Activated naive CD4-positive, alpha-beta T cell treated with anti-CD3 and anti-CD28 coated beads for 36 hours (primary cell): ENCODE measurements at regions not wholly inside any gene's neighbourhood (a gene's known extent, or its start where the extent isn't known, plus 50 kb on each side); places are given as distances from the start of the nearest gene placed in this dataset.
"Not testable (repeated sequence)": the region's sequence is repeated elsewhere in the genome, so short reads cannot be mapped to it uniquely, and the experiment has no call there.

ENCODE experiments used
- CTCF ChIA-PET: fragments of 350-600 bp; sonication (Branson Sonifier 250); formaldehyde crosslinking; loops from one replicate; lab custom pipeline; 2021; ENCODE audit warnings: antibody characterized with exemption; lab: Charles Lee
- DNase-seq: peaks from one replicate; pipeline ENCODE4 v3.0.0-alpha.2; 2020
- H3K27ac Mint-ChIP-seq: one replicate; pipeline ENCODE4 v1.8.0; 2021; ENCODE audit warnings: mild to moderate bottlenecking, mixed read lengths
- H3K27me3 Mint-ChIP-seq: one replicate; pipeline ENCODE4 v1.8.0; 2021; ENCODE audit warnings: low read depth, mixed read lengths
- H3K36me3 Mint-ChIP-seq: one replicate; pipeline ENCODE4 v1.8.0; 2021; ENCODE audit warnings: low read depth, mixed read lengths
- H3K4me1 Mint-ChIP-seq: one replicate; pipeline ENCODE4 v1.8.0; 2021; ENCODE audit warnings: low read depth, mixed read lengths
- H3K4me3 Mint-ChIP-seq: one replicate; pipeline ENCODE4 v1.8.0; 2021; ENCODE audit warnings: mild to moderate bottlenecking, moderate library complexity, mixed read lengths
- H3K9me3 Mint-ChIP-seq: one replicate; pipeline ENCODE4 v1.8.0; 2021; ENCODE audit warnings: mixed read lengths
- intact Hi-C: fragments of 100-400 bp; cut with micrococcal nuclease; formaldehyde crosslinking; loops from one replicate; pipeline ENCODE4 v1.15.1; 2023

- H3K27me3 Mint-ChIP-seq = no peaks in the 10 kb centered on the region
- CTCF ChIA-PET = no interaction called here
Measured at GRCh38 chr13:56718791-56719190, 421.9 kb upstream of the PRR20A start.

DNA sequence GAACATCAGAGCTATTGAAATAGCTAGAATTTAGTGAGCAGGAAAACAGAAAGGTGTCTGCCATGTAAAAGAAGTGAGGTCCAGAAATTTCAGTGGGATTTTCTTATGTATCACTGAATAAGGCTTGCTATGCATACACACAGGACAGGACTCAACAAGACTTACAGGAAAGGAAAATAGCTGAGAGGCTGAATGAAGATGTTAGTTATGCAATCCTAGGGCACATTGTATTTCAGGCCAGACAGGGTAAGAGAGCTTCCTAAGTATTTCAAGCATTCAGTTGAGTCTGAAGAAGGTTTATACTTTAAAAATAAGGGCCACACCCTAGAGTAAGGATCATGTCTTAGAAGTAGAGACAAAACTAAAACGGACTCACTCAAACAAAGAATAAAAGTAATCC lies 419.9 kb upstream of the PRR20A start:
- CTCF ChIA-PET = no interaction called here
- no peaks in the 10 kb centered on the region for H3K36me3 Mint-ChIP-seq
- no peak overlapping the region for H3K27ac Mint-ChIP-seq
- H3K4me1 Mint-ChIP-seq = no peaks in the 10 kb centered on the region
- peaks cover 9% of the 10 kb centered on the region for H3K9me3 Mint-ChIP-seq
- no peak overlapping the region for H3K4me3 Mint-ChIP-seq
- H3K27me3 Mint-ChIP-seq = no peaks in the 10 kb centered on the region
- no peak for DNase-seq
- intact Hi-C loops = no loop called here

More at GRCh38 chr13:56718791-56719190, 421.9 kb upstream of the PRR20A start:
- no peaks in the 10 kb centered on the region for H3K4me1 Mint-ChIP-seq
- no peaks in the 10 kb centered on the region for H3K36me3 Mint-ChIP-seq
- intact Hi-C loops = no loop called here
- no peak overlapping the region for H3K4me3 Mint-ChIP-seq
- DNase-seq = no peak
- peaks cover 12% of the 10 kb centered on the region for H3K9me3 Mint-ChIP-seq
- H3K27ac Mint-ChIP-seq = no peak overlapping the region

DNA sequence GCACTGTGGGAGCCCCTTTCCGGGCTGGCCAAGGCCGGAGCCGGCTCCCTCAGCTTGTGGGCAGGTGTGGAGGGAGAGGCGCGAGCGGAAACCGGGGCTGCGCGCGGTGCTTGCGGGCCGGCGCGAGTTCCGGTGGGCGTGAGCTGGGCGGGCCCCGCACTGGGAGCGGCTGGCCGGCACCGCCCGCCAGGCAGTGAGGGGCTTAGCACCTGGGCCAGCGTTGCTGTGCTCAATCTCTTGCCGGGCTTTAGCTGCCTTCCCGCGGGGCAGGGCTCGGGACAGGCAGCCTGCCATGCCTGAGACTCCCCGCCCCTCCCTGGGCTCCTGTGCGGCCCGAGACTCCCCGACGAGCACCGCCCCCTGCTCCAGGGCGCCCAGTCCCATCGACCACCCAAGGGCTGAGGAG lies 405.2 kb upstream of the PRR20A start:
- H3K36me3 Mint-ChIP-seq = no peaks in the 10 kb centered on the region
- H3K9me3 Mint-ChIP-seq = peaks cover 6% of the 10 kb centered on the region

GRCh38 chr13:56736966-56737365 lies 403.8 kb upstream of the PRR20A start:
- no peak overlapping the region for H3K4me3 Mint-ChIP-seq
- no peak for DNase-seq
- intact Hi-C loops = no loop called here
- no peaks in the 10 kb centered on the region for H3K36me3 Mint-ChIP-seq
- CTCF ChIA-PET = no interaction called here
- no peak overlapping the region for H3K27ac Mint-ChIP-seq
- no peaks in the 10 kb centered on the region for H3K27me3 Mint-ChIP-seq
- H3K9me3 Mint-ChIP-seq = peaks cover 8% of the 10 kb centered on the region
- H3K4me1 Mint-ChIP-seq = no peaks in the 10 kb centered on the region

More for the DNA sequence above, 405.2 kb upstream of the PRR20A start:
- CTCF ChIA-PET = interaction anchor here (1.0 kb wide), 1 partner anchor 12 kb away, joined by 3 read pairs; no protein-coding TSS in a partner anchor
- no peak for DNase-seq
- H3K4me1 Mint-ChIP-seq = no peaks in the 10 kb centered on the region
- intact Hi-C loops = no loop called here
- no peaks in the 10 kb centered on the region for H3K27me3 Mint-ChIP-seq
- no peak overlapping the region for H3K4me3 Mint-ChIP-seq
- no peak overlapping the region for H3K27ac Mint-ChIP-seq

GRCh38 chr13:56752636-56753035 lies 388.1 kb upstream of the PRR20A start:
- CTCF ChIA-PET = no interaction called here
- no peak for DNase-seq
- Mint-ChIP-seq H3K36me3 (no peaks in the 10 kb centered on the region), H3K27ac (no peak overlapping the region), H3K9me3 (peaks cover 6% of the 10 kb centered on the region), H3K4me1 (no peaks in the 10 kb centered on the region), H3K27me3 (no peaks in the 10 kb centered on the region), H3K4me3 (no peak overlapping the region)
- intact Hi-C loops = no loop called here

GRCh38 chr13:56755181-56755935 lies 385.4 kb upstream of the PRR20A start:
- H3K36me3 Mint-ChIP-seq = no peaks in the 10 kb centered on the region
- no peaks in the 10 kb centered on the region for H3K27me3 Mint-ChIP-seq
- peaks cover 4% of the 10 kb centered on the region for H3K9me3 Mint-ChIP-seq
- CTCF ChIA-PET = no interaction called here
- no peak for DNase-seq
- intact Hi-C loops = no loop called here
- H3K4me1 Mint-ChIP-seq = no peaks in the 10 kb centered on the region
- H3K27ac Mint-ChIP-seq = no peak overlapping the region
- H3K4me3 Mint-ChIP-seq = no peak overlapping the region

DNA sequence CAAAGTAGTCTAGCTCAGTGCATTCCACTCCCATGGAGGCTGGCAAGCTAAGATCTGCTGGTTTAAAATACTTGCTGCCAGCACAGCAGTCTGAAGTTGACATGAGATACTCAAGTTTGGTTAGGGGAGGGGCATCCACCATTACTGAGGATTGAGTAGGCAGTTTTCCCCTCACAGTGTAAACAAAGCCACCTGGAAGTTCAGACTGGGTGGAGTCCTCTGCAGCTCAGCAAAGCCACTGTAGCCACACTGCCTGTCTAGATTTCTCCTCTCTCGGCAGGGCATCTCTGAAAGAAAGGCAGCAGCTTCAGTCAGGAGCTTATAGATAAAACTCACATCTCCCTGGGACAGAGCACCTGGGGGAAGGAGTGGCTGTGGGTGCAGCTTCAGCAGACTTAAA lies 377.4 kb upstream of the PRR20A start:
- H3K4me3 Mint-ChIP-seq, DNase-seq, intact Hi-C loops, H3K4me1 Mint-ChIP-seq, H3K27me3 Mint-ChIP-seq, H3K27ac Mint-ChIP-seq, CTCF ChIA-PET, H3K36me3 Mint-ChIP-seq: not testable (repeated sequence)
- peaks cover 17% of the 10 kb centered on the region for H3K9me3 Mint-ChIP-seq

- Mint-ChIP-seq H3K4me1 (no peaks in the 10 kb centered on the region), H3K36me3 (no peaks in the 10 kb centered on the region), H3K27ac (no peak overlapping the region), H3K9me3 (peaks cover 11% of the 10 kb centered on the region), H3K27me3 (no peaks in the 10 kb centered on the region), H3K4me3 (no peak overlapping the region)
- intact Hi-C loops = no loop called here
- no peak for DNase-seq
- CTCF ChIA-PET = no interaction called here
Measured at GRCh38 chr13:56773148-56773547, 367.6 kb upstream of the PRR20A start.

- DNase-seq = no peak
- Mint-ChIP-seq H3K4me1 (no peaks in the 10 kb centered on the region), H3K4me3 (no peak overlapping the region), H3K27ac (no peak overlapping the region), H3K9me3 (peaks cover 7% of the 10 kb centered on the region), H3K36me3 (no peaks in the 10 kb centered on the region), H3K27me3 (no peaks in the 10 kb centered on the region)
- CTCF ChIA-PET = no interaction called here
- intact Hi-C loops = no loop called here
Measured at GRCh38 chr13:56789527-56789926, 351.2 kb upstream of the PRR20A start.

DNA sequence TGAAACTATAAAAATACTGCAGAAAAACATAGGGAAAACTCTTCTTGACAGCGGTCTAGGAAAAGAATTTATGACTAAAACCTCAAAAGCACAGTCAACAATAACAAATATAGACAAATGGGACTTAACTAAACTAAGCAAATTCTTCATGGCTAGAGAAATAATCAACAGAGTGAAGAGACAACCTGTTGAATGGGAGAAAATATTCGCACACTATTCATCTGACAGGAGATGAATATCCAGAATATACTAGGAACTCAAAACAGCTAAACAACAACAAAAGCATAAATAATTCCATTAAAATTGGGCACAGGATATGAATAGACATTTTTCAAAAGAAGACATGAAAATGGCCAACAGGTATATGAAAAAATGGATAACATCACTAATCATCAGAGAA lies 303.6 kb upstream of the PRR20A start:
- CTCF ChIA-PET = no interaction called here
- intact Hi-C loops = no loop called here

GRCh38 chr13:56850852-56851251 lies 289.9 kb upstream of the PRR20A start:
- intact Hi-C loops = no loop called here
- CTCF ChIA-PET = no interaction called here
- no peak overlapping the region for H3K4me3 Mint-ChIP-seq
- H3K27ac Mint-ChIP-seq = no peak overlapping the region
- DNase-seq = no peak
- H3K4me1 Mint-ChIP-seq = no peaks in the 10 kb centered on the region
- no peaks in the 10 kb centered on the region for H3K27me3 Mint-ChIP-seq
- H3K36me3 Mint-ChIP-seq = no peaks in the 10 kb centered on the region
- H3K9me3 Mint-ChIP-seq = peaks cover 10% of the 10 kb centered on the region

More for the DNA sequence above, 303.6 kb upstream of the PRR20A start:
- no peaks in the 10 kb centered on the region for H3K4me1 Mint-ChIP-seq
- DNase-seq = no peak
- peaks cover 14% of the 10 kb centered on the region for H3K9me3 Mint-ChIP-seq
- H3K27me3 Mint-ChIP-seq = no peaks in the 10 kb centered on the region
- H3K36me3 Mint-ChIP-seq = no peaks in the 10 kb centered on the region
- no peak overlapping the region for H3K27ac Mint-ChIP-seq
- H3K4me3 Mint-ChIP-seq = no peak overlapping the region

DNA sequence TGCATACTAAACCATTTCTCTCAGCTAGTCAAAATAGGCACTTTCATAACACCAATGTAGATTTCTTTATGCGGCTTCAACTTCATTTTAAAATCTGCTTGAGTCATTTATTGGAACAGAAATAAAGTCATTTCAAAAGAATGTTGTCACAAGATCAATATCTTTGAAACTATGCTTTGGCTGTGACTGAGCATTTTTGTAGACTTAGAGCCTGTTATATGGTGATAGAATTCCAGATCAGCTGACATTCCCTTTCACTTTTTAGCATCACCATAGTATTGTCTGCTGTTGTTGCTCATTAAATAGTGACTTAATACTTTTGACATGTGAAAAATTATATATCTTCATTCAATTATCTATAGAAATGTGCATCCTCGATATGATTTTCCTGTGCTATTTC lies 279.2 kb upstream of the PRR20A start:
- no peak for DNase-seq
- Mint-ChIP-seq H3K27ac (no peak overlapping the region), H3K27me3 (no peaks in the 10 kb centered on the region), H3K4me3 (no peak overlapping the region), H3K9me3 (peaks cover 10% of the 10 kb centered on the region), H3K36me3 (no peaks in the 10 kb centered on the region), H3K4me1 (no peaks in the 10 kb centered on the region)
- CTCF ChIA-PET = no interaction called here
- intact Hi-C loops = no loop called here

- H3K4me1 Mint-ChIP-seq = no peaks in the 10 kb centered on the region
- CTCF ChIA-PET = no interaction called here
- H3K27ac Mint-ChIP-seq = no peak overlapping the region
- intact Hi-C loops = no loop called here
- no peak overlapping the region for H3K4me3 Mint-ChIP-seq
- no peaks in the 10 kb centered on the region for H3K27me3 Mint-ChIP-seq
- H3K9me3 Mint-ChIP-seq = peaks cover 10% of the 10 kb centered on the region
- H3K36me3 Mint-ChIP-seq = no peaks in the 10 kb centered on the region
- no peak for DNase-seq
Measured at GRCh38 chr13:56864451-56864850, 276.3 kb upstream of the PRR20A start.
